C1 segment of cervical spinal cord (tissue), 14 donors: ENCODE measurements at regions not wholly inside any gene's neighbourhood (a gene's known extent, or its start where the extent isn't known, plus 50 kb on each side); places are given as distances from the start of the nearest gene placed in this dataset.

Experiments used
- DNase-seq, 14 donors: peaks; one replicate each; lab custom pipeline; 2025; lab: John Stamatoyannopoulos, UW

- no peak for DNase-seq
Observed at GRCh38 chr3:150268426-150269391, 139.4 kb upstream of the TSC22D2 start.

GRCh38 chr3:150267288-150267687, 140.8 kb upstream of the TSC22D2 start:
- no peak for DNase-seq

GRCh38 chr3:150265305-150265704, 142.8 kb upstream of the TSC22D2 start:
- DNase-seq: no peak

GRCh38 chr3:150264561-150265279, 143.4 kb upstream of the TSC22D2 start:
- no peak for DNase-seq

GRCh38 chr3:150261958-150262357, 146.1 kb upstream of the TSC22D2 start:
- DNase-seq: no peak

- no peak for DNase-seq
Observed at GRCh38 chr3:150261418-150261817, 146.7 kb upstream of the TSC22D2 start.

GRCh38 chr3:150260398-150260710, 147.7 kb upstream of the TSC22D2 start:
- no peak for DNase-seq

GRCh38 chr3:150259526-150260397, 148.3 kb upstream of the TSC22D2 start:
- DNase-seq: no peak

GRCh38 chr3:150256782-150257181, 151.3 kb upstream of the TSC22D2 start:
- DNase-seq: no peak

GRCh38 chr3:150256318-150256717, 151.8 kb upstream of the TSC22D2 start:
- no peak for DNase-seq

- no peak for DNase-seq
Observed at GRCh38 chr3:150255826-150256225, 152.3 kb upstream of the TSC22D2 start.

GRCh38 chr3:150255413-150255812, 152.7 kb upstream of the TSC22D2 start:
- peak in 11 of 14 donors; percentile 10 to 75 (median 40) for DNase-seq

GRCh38 chr3:150254309-150254708, 153.8 kb upstream of the TSC22D2 start:
- DNase-seq: no peak

GRCh38 chr3:150253622-150254021, 154.5 kb upstream of the TSC22D2 start:
- peak in 1 of 14 donors; percentile 19 for DNase-seq

GRCh38 chr3:150252462-150252861, 155.6 kb upstream of the TSC22D2 start:
- DNase-seq: no peak

- no peak for DNase-seq
Observed at GRCh38 chr3:150251187-150252062, 156.7 kb upstream of the TSC22D2 start.

- no peak for DNase-seq
Observed at GRCh38 chr3:150249779-150250470, 158.2 kb upstream of the TSC22D2 start.

- DNase-seq: no peak
Observed at GRCh38 chr3:150248888-150249681, 159.0 kb upstream of the TSC22D2 start.

- DNase-seq: no peak
Observed at GRCh38 chr3:150248116-150248887, 159.8 kb upstream of the TSC22D2 start.
